ENCODE measurements at regions not wholly inside any gene's neighbourhood (a gene's known extent, or its start where the extent isn't known, plus 50 kb on each side); places are given as distances from the start of the nearest gene placed in this dataset.

- TF ChIP-seq ZFP37 (tag by site-specific recombination; IDR thresholded peaks at IDR 0.05), result no peak
- TF ChIP-seq ZNF501 (tag by site-specific recombination; IDR thresholded peaks at IDR 0.05), result no peak
- no peak for TF ChIP-seq ZNF580 (tag by site-specific recombination; IDR thresholded peaks at IDR 0.05)
- TF ChIP-seq ZNF148 (tag by site-specific recombination; IDR thresholded peaks at IDR 0.05; ENCODE audit: borderline replicate concordance), result no peak
- no peak for TF ChIP-seq ZNF155 (tag by site-specific recombination; IDR thresholded peaks at IDR 0.05)
- no peak for TF ChIP-seq ZEB2 (tag by site-specific recombination; IDR thresholded peaks at IDR 0.05)
- TF ChIP-seq SALL2 (tag by site-specific recombination; IDR thresholded peaks at IDR 0.05; ENCODE audit: borderline replicate concordance), result no peak
- TF ChIP-seq ZNF239 (tag by site-specific recombination; IDR thresholded peaks at IDR 0.05), result no peak
- TF ChIP-seq MZF1 (tag by site-specific recombination; IDR thresholded peaks at IDR 0.05; ENCODE audit: borderline replicate concordance), result no peak
- TF ChIP-seq KLF10 (tag by site-specific recombination; IDR thresholded peaks at IDR 0.05), result no peak
- no peak for TF ChIP-seq ZNF837 (tag by site-specific recombination; IDR thresholded peaks at IDR 0.05)
- no peak for TF ChIP-seq YY2 (tag by site-specific recombination; IDR thresholded peaks at IDR 0.05)
- TF ChIP-seq ZBTB49 (tag by site-specific recombination; IDR thresholded peaks at IDR 0.05; ENCODE audit: low read depth), result no peak
Observed at GRCh38 chr5:60447488-60447920, 252.5 kb downstream of the DEPDC1B start (continued).

GRCh38 chr5:60446917-60447316 lies 253.0 kb downstream of the DEPDC1B start:
- ChIA-PET CTCF (no interaction called here), POLR2A (no interaction called here)
- Histone ChIP-seq H3K4me1 (ENCODE audit: control insufficient read depth, insufficient read depth, low read length) (no peaks in the 10 kb centered on the region), H3K4me3 (ENCODE audit: low read depth, low read length) (no peak overlapping the region), H3K9me3 (ENCODE audit: control insufficient read depth, insufficient read depth, low read depth, low read length) (no peaks in the 10 kb centered on the region), H3K27ac (ENCODE audit: extremely low read depth, low read depth, low read length) (no peak overlapping the region), H3K36me3 (ENCODE audit: control insufficient read depth in 2 of 2, insufficient read depth in 1 of 2, low read length in 2 of 2) (no peaks in the 10 kb centered on the region)
- TF ChIP-seq INSM2 (tag by site-specific recombination; IDR thresholded peaks at IDR 0.05) (no peak), ZNF626 (tag by site-specific recombination; IDR thresholded peaks at IDR 0.05) (no peak), ZNF148 (tag by site-specific recombination; IDR thresholded peaks at IDR 0.05; ENCODE audit: borderline replicate concordance) (no peak), ZNF580 (tag by site-specific recombination; IDR thresholded peaks at IDR 0.05) (no peak), ZNF621 (tag by site-specific recombination; IDR thresholded peaks at IDR 0.05) (no peak), MZF1 (tag by site-specific recombination; IDR thresholded peaks at IDR 0.05; ENCODE audit: borderline replicate concordance) (no peak), PRDM4 (tag by site-specific recombination; IDR thresholded peaks at IDR 0.05) (no peak), ZNF645 (tag by site-specific recombination; IDR thresholded peaks at IDR 0.05) (no peak)
